PC-9 (cell line): ENCODE measurements at regions not wholly inside any gene's neighbourhood (a gene's known extent, or its start where the extent isn't known, plus 50 kb on each side); places are given as distances from the start of the nearest gene placed in this dataset.

Experiments used
- CTCF ChIP-seq: fragments of 200-600 bp; sonication (generic); conservative IDR thresholded peaks from 2 replicates; pipeline ENCODE4 v1.6.1; 2017; ENCODE audit warnings: mixed run types, antibody characterized with exemption, mild to moderate bottlenecking, moderate library complexity
- EZH2 ChIP-seq: fragments of 200-600 bp; sonication (generic); IDR thresholded peaks from 2 replicates; pipeline ENCODE4 v1.8.0; 2017; ENCODE audit warnings: antibody characterized with exemption, low read depth

GRCh38 chr21:15667819-15668218 is 62.0 kb upstream of the USP25 start:
- TF ChIP-seq CTCF (no peak), EZH2 (no peak)
